Activated naive CD4-positive, alpha-beta T cell treated with anti-CD3 and anti-CD28 coated beads, Interleukin-2, amount 10 ng/mL, durations not matched to agents 7 days and 5 days (primary cell): ENCODE measurements at regions not wholly inside any gene's neighbourhood (a gene's known extent, or its start where the extent isn't known, plus 50 kb on each side); places are given as distances from the start of the nearest gene placed in this dataset.
"Not testable (repeated sequence)": the region's sequence is repeated elsewhere in the genome, so short reads cannot be mapped to it uniquely, and the experiment has no call there.

Experiments
- CTCF ChIA-PET: fragments of 350-600 bp; sonication (Branson Sonifier 250); formaldehyde crosslinking; loops from one replicate; lab custom pipeline; 2021; ENCODE audit warnings: antibody characterized with exemption; lab: Charles Lee
- DNase-seq: peaks from one replicate; pipeline ENCODE4 v3.0.0-alpha.2; 2020
- H3K27ac Mint-ChIP-seq: one replicate; pipeline ENCODE4 v1.8.0; 2021; ENCODE audit warnings: mild to moderate bottlenecking, moderate library complexity, mixed read lengths
- H3K27me3 Mint-ChIP-seq: one replicate; pipeline ENCODE4 v1.8.0; 2021; ENCODE audit warnings: mild to moderate bottlenecking, mixed read lengths
- H3K36me3 Mint-ChIP-seq: one replicate; pipeline ENCODE4 v1.8.0; 2021; ENCODE audit warnings: mixed read lengths
- H3K4me1 Mint-ChIP-seq: one replicate; pipeline ENCODE4 v1.8.0; 2021; ENCODE audit warnings: mixed read lengths
- H3K4me3 Mint-ChIP-seq: one replicate; pipeline ENCODE4 v1.8.0; 2021; ENCODE audit warnings: mild to moderate bottlenecking, moderate library complexity, mixed read lengths
- H3K9me3 Mint-ChIP-seq: one replicate; pipeline ENCODE4 v1.8.0; 2021; ENCODE audit warnings: mixed read lengths

- H3K4me1 Mint-ChIP-seq: peaks cover 67% of the 10 kb centered on the region
- no peak for DNase-seq
- CTCF ChIA-PET: no interaction called here
- H3K36me3 Mint-ChIP-seq: peaks cover 52% of the 10 kb centered on the region
- H3K27me3 Mint-ChIP-seq: no peaks in the 10 kb centered on the region
- H3K27ac Mint-ChIP-seq: peak overlapping the region; percentile 82
- H3K4me3 Mint-ChIP-seq: no peak overlapping the region
- H3K9me3 Mint-ChIP-seq: peaks cover 60% of the 10 kb centered on the region
Measured at GRCh38 chrX:56343219-56343618, 111.1 kb downstream of the KLF8 start.

- peak overlapping the region; percentile 32 for H3K4me3 Mint-ChIP-seq
- H3K36me3 Mint-ChIP-seq: peaks cover 52% of the 10 kb centered on the region
- CTCF ChIA-PET: no interaction called here
- peak overlapping the region; percentile 82 for H3K27ac Mint-ChIP-seq
- peak; percentile 48 for DNase-seq
- H3K4me1 Mint-ChIP-seq: peaks cover 67% of the 10 kb centered on the region
- H3K9me3 Mint-ChIP-seq: peaks cover 58% of the 10 kb centered on the region
- no peaks in the 10 kb centered on the region for H3K27me3 Mint-ChIP-seq
Measured at GRCh38 chrX:56343664-56344063, 111.5 kb downstream of the KLF8 start.

GRCh38 chrX:56358145-56358544 lies 126.0 kb downstream of the KLF8 start:
- peaks cover 34% of the 10 kb centered on the region for H3K9me3 Mint-ChIP-seq
- CTCF ChIA-PET, H3K27ac Mint-ChIP-seq, H3K4me3 Mint-ChIP-seq, DNase-seq, H3K27me3 Mint-ChIP-seq: not testable (repeated sequence)
- H3K36me3 Mint-ChIP-seq: peaks cover 32% of the 10 kb centered on the region
- H3K4me1 Mint-ChIP-seq: peaks cover 14% of the 10 kb centered on the region

GRCh38 chrX:56365171-56365570 lies 133.0 kb downstream of the KLF8 start:
- H3K4me1 Mint-ChIP-seq: peaks cover 74% of the 10 kb centered on the region
- H3K27ac Mint-ChIP-seq: peak overlapping the region; percentile 93
- H3K4me3 Mint-ChIP-seq: peak overlapping the region; percentile 67

GRCh38 chrX:56366901-56367300 lies 134.7 kb downstream of the KLF8 start:
- Mint-ChIP-seq H3K27ac (peak overlapping the region; percentile 49), H3K36me3 (peaks cover 36% of the 10 kb centered on the region), H3K9me3 (peaks cover 25% of the 10 kb centered on the region), H3K4me1 (peaks cover 68% of the 10 kb centered on the region), H3K27me3 (no peaks in the 10 kb centered on the region), H3K4me3 (no peak overlapping the region)
- CTCF ChIA-PET: interaction anchor here (1.5 kb wide), 1 partner anchor 45 kb away, joined by 3 read pairs; no protein-coding TSS in a partner anchor
- no peak for DNase-seq

More at GRCh38 chrX:56365171-56365570, 133.0 kb downstream of the KLF8 start:
- CTCF ChIA-PET, DNase-seq, H3K27me3 Mint-ChIP-seq: not testable (repeated sequence)
- Mint-ChIP-seq H3K9me3 (peaks cover 29% of the 10 kb centered on the region), H3K36me3 (peaks cover 37% of the 10 kb centered on the region)

- Mint-ChIP-seq H3K36me3 (peaks cover 37% of the 10 kb centered on the region), H3K27ac (peak overlapping the region; percentile 80), H3K4me1 (peaks cover 59% of the 10 kb centered on the region), H3K27me3 (no peaks in the 10 kb centered on the region), H3K4me3 (no peak overlapping the region), H3K9me3 (peaks cover 20% of the 10 kb centered on the region)
- CTCF ChIA-PET: no interaction called here
- no peak for DNase-seq
Measured at GRCh38 chrX:56368962-56369361, 136.8 kb downstream of the KLF8 start.

- H3K4me3 Mint-ChIP-seq, DNase-seq, H3K27me3 Mint-ChIP-seq, CTCF ChIA-PET, H3K27ac Mint-ChIP-seq: not testable (repeated sequence)
- H3K36me3 Mint-ChIP-seq: peaks cover 20% of the 10 kb centered on the region
- peaks cover 17% of the 10 kb centered on the region for H3K9me3 Mint-ChIP-seq
- H3K4me1 Mint-ChIP-seq: peaks cover 33% of the 10 kb centered on the region
Measured at GRCh38 chrX:56379984-56380780, 148.0 kb downstream of the KLF8 start.

- Mint-ChIP-seq H3K27me3 (no peaks in the 10 kb centered on the region), H3K4me3 (no peak overlapping the region), H3K36me3 (peaks cover 28% of the 10 kb centered on the region), H3K27ac (peak overlapping the region; percentile 89), H3K4me1 (peaks cover 46% of the 10 kb centered on the region), H3K9me3 (peaks cover 18% of the 10 kb centered on the region)
- CTCF ChIA-PET: no interaction called here
- no peak for DNase-seq
Measured at GRCh38 chrX:56382278-56382677, 150.1 kb downstream of the KLF8 start.

GRCh38 chrX:56385336-56385735 lies 153.2 kb downstream of the KLF8 start:
- Mint-ChIP-seq H3K27me3 (no peaks in the 10 kb centered on the region), H3K4me1 (peaks cover 64% of the 10 kb centered on the region), H3K4me3 (peak overlapping the region; percentile 68), H3K27ac (peak overlapping the region; percentile 92), H3K9me3 (peaks cover 23% of the 10 kb centered on the region), H3K36me3 (peaks cover 42% of the 10 kb centered on the region)
- CTCF ChIA-PET: no interaction called here
- DNase-seq: peak; percentile 31

GRCh38 chrX:56385960-56386359 lies 153.8 kb downstream of the KLF8 start:
- no peaks in the 10 kb centered on the region for H3K27me3 Mint-ChIP-seq
- CTCF ChIA-PET: no interaction called here
- DNase-seq: no peak
- peaks cover 27% of the 10 kb centered on the region for H3K9me3 Mint-ChIP-seq
- peak overlapping the region; percentile 92 for H3K27ac Mint-ChIP-seq
- H3K4me3 Mint-ChIP-seq: peak overlapping the region; percentile 68
- H3K4me1 Mint-ChIP-seq: peaks cover 64% of the 10 kb centered on the region
- peaks cover 48% of the 10 kb centered on the region for H3K36me3 Mint-ChIP-seq

- H3K4me1 Mint-ChIP-seq: peaks cover 59% of the 10 kb centered on the region
- peak; percentile 45 for DNase-seq
- peaks cover 45% of the 10 kb centered on the region for H3K36me3 Mint-ChIP-seq
- peak overlapping the region; percentile 94 for H3K27ac Mint-ChIP-seq
- peak overlapping the region; percentile 58 for H3K4me3 Mint-ChIP-seq
- CTCF ChIA-PET: no interaction called here
- H3K27me3 Mint-ChIP-seq: no peaks in the 10 kb centered on the region
- H3K9me3 Mint-ChIP-seq: peaks cover 26% of the 10 kb centered on the region
Measured at GRCh38 chrX:56397636-56398035, 165.5 kb downstream of the KLF8 start.

- peaks cover 37% of the 10 kb centered on the region for H3K36me3 Mint-ChIP-seq
- H3K27ac Mint-ChIP-seq: no peak overlapping the region
- H3K4me1 Mint-ChIP-seq: peaks cover 44% of the 10 kb centered on the region
- no peak for DNase-seq
- H3K4me3 Mint-ChIP-seq: no peak overlapping the region
- no peaks in the 10 kb centered on the region for H3K27me3 Mint-ChIP-seq
- peaks cover 25% of the 10 kb centered on the region for H3K9me3 Mint-ChIP-seq
- CTCF ChIA-PET: no interaction called here
Measured at GRCh38 chrX:56402207-56402606, 161.2 kb upstream of the UBQLN2 start.

- Mint-ChIP-seq H3K9me3 (peaks cover 13% of the 10 kb centered on the region), H3K27me3 (no peaks in the 10 kb centered on the region), H3K36me3 (peaks cover 14% of the 10 kb centered on the region), H3K4me1 (peaks cover 12% of the 10 kb centered on the region), H3K4me3 (no peak overlapping the region), H3K27ac (no peak overlapping the region)
- CTCF ChIA-PET: interaction anchor here (0.6 kb wide), 1 partner anchor 147 kb away, joined by 3 read pairs; no protein-coding TSS in a partner anchor
- DNase-seq: no peak
Measured at GRCh38 chrX:56429581-56429980, 133.8 kb upstream of the UBQLN2 start.

GRCh38 chrX:56451981-56452380 lies 111.4 kb upstream of the UBQLN2 start:
- Mint-ChIP-seq H3K9me3 (peaks cover 24% of the 10 kb centered on the region), H3K36me3 (peaks cover 15% of the 10 kb centered on the region)
- H3K4me3 Mint-ChIP-seq, H3K4me1 Mint-ChIP-seq, DNase-seq, CTCF ChIA-PET, H3K27me3 Mint-ChIP-seq, H3K27ac Mint-ChIP-seq: not testable (repeated sequence)

GRCh38 chrX:56462389-56462788 lies 101.0 kb upstream of the UBQLN2 start:
- peaks cover 46% of the 10 kb centered on the region for H3K36me3 Mint-ChIP-seq
- no peak overlapping the region for H3K27ac Mint-ChIP-seq
- H3K4me3 Mint-ChIP-seq: no peak overlapping the region
- no peak for DNase-seq
- CTCF ChIA-PET: no interaction called here
- no peaks in the 10 kb centered on the region for H3K27me3 Mint-ChIP-seq
- H3K9me3 Mint-ChIP-seq: peaks cover 38% of the 10 kb centered on the region
- H3K4me1 Mint-ChIP-seq: peaks cover 32% of the 10 kb centered on the region
